Adipocyte (in vitro differentiated cells): ENCODE measurements at regions not wholly inside any gene's neighbourhood (a gene's known extent, or its start where the extent isn't known, plus 50 kb on each side); places are given as distances from the start of the nearest gene placed in this dataset.

Experiments
- DNase-seq: peaks from one replicate; pipeline ENCODE4 v3.0.0-alpha.2; 2015; ENCODE audit warnings: low read depth
- H3K27me3 ChIP-seq: replicated peaks from 2 replicates; pipeline ENCODE4 v1.7.0; 2013; ENCODE audit warnings: mild to moderate bottlenecking, low read length, moderate library complexity; ENCODE audit not compliant: control insufficient read depth, insufficient read depth
- H3K36me3 ChIP-seq: 2 replicates; pipeline ENCODE4 v1.7.0; 2013; ENCODE audit warnings: low read length, mild to moderate bottlenecking, moderate library complexity; ENCODE audit not compliant: control insufficient read depth, insufficient read depth, severe bottlenecking
- H3K4me1 ChIP-seq: 2 replicates; pipeline ENCODE4 v1.7.0; 2013; ENCODE audit warnings: mild to moderate bottlenecking, low read length, moderate library complexity; ENCODE audit not compliant: control insufficient read depth, insufficient read depth
- H3K4me3 ChIP-seq: 2 replicates; pipeline ENCODE4 v1.7.0; 2013; ENCODE audit warnings: mild to moderate bottlenecking, low read length, moderate library complexity
- H3K9ac ChIP-seq: 2 replicates; pipeline ENCODE4 v1.7.0; 2013; ENCODE audit warnings: mild to moderate bottlenecking, low read length, moderate library complexity
- H3K9me3 ChIP-seq: 2 replicates; pipeline ENCODE4 v1.7.0; 2013; ENCODE audit warnings: mild to moderate bottlenecking, low read length, moderate library complexity; ENCODE audit not compliant: control insufficient read depth

GRCh38 chr3:22920006-22920405, 283.1 kb upstream of the UBE2E2 start:
- DNase-seq, result no peak
- Histone ChIP-seq H3K27me3 (no peaks in the 10 kb centered on the region), H3K9ac (no peak overlapping the region), H3K4me3 (no peak overlapping the region), H3K9me3 (no peaks in the 10 kb centered on the region), H3K4me1 (peaks cover 19% of the 10 kb centered on the region), H3K36me3 (no peaks in the 10 kb centered on the region)

- Histone ChIP-seq H3K4me3 (no peak overlapping the region), H3K27me3 (no peaks in the 10 kb centered on the region), H3K36me3 (no peaks in the 10 kb centered on the region), H3K9ac (no peak overlapping the region), H3K9me3 (no peaks in the 10 kb centered on the region), H3K4me1 (peaks cover 10% of the 10 kb centered on the region)
- DNase-seq, result peak; percentile 49
Observed at GRCh38 chr3:22922317-22922716, 280.8 kb upstream of the UBE2E2 start.

- Histone ChIP-seq H3K9ac (no peak overlapping the region), H3K4me1 (peaks cover 5% of the 10 kb centered on the region), H3K27me3 (no peaks in the 10 kb centered on the region), H3K4me3 (no peak overlapping the region), H3K9me3 (no peaks in the 10 kb centered on the region), H3K36me3 (no peaks in the 10 kb centered on the region)
- DNase-seq, result peak; percentile 32
Observed at GRCh38 chr3:22923711-22924110, 279.4 kb upstream of the UBE2E2 start.

GRCh38 chr3:22928216-22929110, 274.7 kb upstream of the UBE2E2 start:
- Histone ChIP-seq H3K4me3 (no peak overlapping the region), H3K4me1 (peaks cover 3% of the 10 kb centered on the region), H3K36me3 (no peaks in the 10 kb centered on the region), H3K9me3 (no peaks in the 10 kb centered on the region), H3K27me3 (no peaks in the 10 kb centered on the region), H3K9ac (no peak overlapping the region)
- DNase-seq, result peak; percentile 64

GRCh38 chr3:22933051-22933840, 269.9 kb upstream of the UBE2E2 start:
- H3K9ac ChIP-seq, result no peak overlapping the region
- H3K4me3 ChIP-seq, result no peak overlapping the region
- no peaks in the 10 kb centered on the region for H3K4me1 ChIP-seq
- H3K27me3 ChIP-seq, result no peaks in the 10 kb centered on the region
- no peaks in the 10 kb centered on the region for H3K9me3 ChIP-seq
- no peaks in the 10 kb centered on the region for H3K36me3 ChIP-seq
- no peak for DNase-seq

GRCh38 chr3:22933841-22934116, 269.3 kb upstream of the UBE2E2 start:
- H3K36me3 ChIP-seq, result no peaks in the 10 kb centered on the region
- no peaks in the 10 kb centered on the region for H3K27me3 ChIP-seq
- DNase-seq, result no peak
- no peaks in the 10 kb centered on the region for H3K4me1 ChIP-seq
- H3K4me3 ChIP-seq, result no peak overlapping the region
- H3K9ac ChIP-seq, result no peak overlapping the region
- no peaks in the 10 kb centered on the region for H3K9me3 ChIP-seq

- no peaks in the 10 kb centered on the region for H3K36me3 ChIP-seq
Observed at GRCh38 chr3:22935040-22935439, 268.1 kb upstream of the UBE2E2 start.

GRCh38 chr3:22937536-22937935, 265.6 kb upstream of the UBE2E2 start:
- Histone ChIP-seq H3K9ac (no peak overlapping the region), H3K4me3 (no peak overlapping the region), H3K27me3 (no peaks in the 10 kb centered on the region), H3K9me3 (no peaks in the 10 kb centered on the region), H3K36me3 (no peaks in the 10 kb centered on the region), H3K4me1 (peaks cover 6% of the 10 kb centered on the region)
- DNase-seq, result peak; percentile 62

More at GRCh38 chr3:22935040-22935439, 268.1 kb upstream of the UBE2E2 start:
- DNase-seq, result no peak
- H3K9me3 ChIP-seq, result no peaks in the 10 kb centered on the region
- no peaks in the 10 kb centered on the region for H3K27me3 ChIP-seq
- H3K4me1 ChIP-seq, result peaks cover 6% of the 10 kb centered on the region
- no peak overlapping the region for H3K4me3 ChIP-seq
- no peak overlapping the region for H3K9ac ChIP-seq

- Histone ChIP-seq H3K4me1 (peaks cover 6% of the 10 kb centered on the region), H3K36me3 (no peaks in the 10 kb centered on the region), H3K4me3 (no peak overlapping the region), H3K27me3 (no peaks in the 10 kb centered on the region), H3K9ac (no peak overlapping the region), H3K9me3 (no peaks in the 10 kb centered on the region)
- DNase-seq, result no peak
Observed at GRCh38 chr3:22938739-22939138, 264.4 kb upstream of the UBE2E2 start.

GRCh38 chr3:22939349-22939748, 263.8 kb upstream of the UBE2E2 start:
- no peaks in the 10 kb centered on the region for H3K9me3 ChIP-seq
- no peaks in the 10 kb centered on the region for H3K36me3 ChIP-seq
- H3K4me1 ChIP-seq, result peaks cover 6% of the 10 kb centered on the region
- H3K9ac ChIP-seq, result no peak overlapping the region
- peak; percentile 90 for DNase-seq
- no peaks in the 10 kb centered on the region for H3K27me3 ChIP-seq
- no peak overlapping the region for H3K4me3 ChIP-seq

GRCh38 chr3:22940285-22940684, 262.8 kb upstream of the UBE2E2 start:
- H3K9me3 ChIP-seq, result no peaks in the 10 kb centered on the region
- no peaks in the 10 kb centered on the region for H3K27me3 ChIP-seq
- no peak for DNase-seq

More at GRCh38 chr3:22940285-22940684, 262.8 kb upstream of the UBE2E2 start:
- Histone ChIP-seq H3K4me3 (no peak overlapping the region), H3K4me1 (peaks cover 6% of the 10 kb centered on the region), H3K9ac (no peak overlapping the region), H3K36me3 (no peaks in the 10 kb centered on the region)
